Neuronal stem cell (in vitro differentiated cells): ENCODE measurements at regions not wholly inside any gene's neighbourhood (a gene's known extent, or its start where the extent isn't known, plus 50 kb on each side); places are given as distances from the start of the nearest gene placed in this dataset.

Experiments used
- DNase-seq: peaks from one replicate; pipeline ENCODE4 v3.0.0-alpha.2; 2013; ENCODE audit warnings: low spot score
- H2AFZ ChIP-seq: one replicate; pipeline ENCODE4 v1.6.1; 2013; ENCODE audit warnings: mild to moderate bottlenecking, low read length, inconsistent platforms
- H2AK5ac ChIP-seq: 2 replicates; pipeline ENCODE4 v1.6.1; 2013; ENCODE audit warnings: low read depth, mild to moderate bottlenecking, inconsistent platforms, low read length, moderate library complexity, mixed read lengths
- H2BK120ac ChIP-seq: 2 replicates; pipeline ENCODE4 v1.6.1; 2013; ENCODE audit warnings: low read depth, mild to moderate bottlenecking, inconsistent platforms, low read length, moderate library complexity, mixed read lengths
- H2BK12ac ChIP-seq: one replicate; pipeline ENCODE4 v1.6.1; 2013; ENCODE audit warnings: low read length, inconsistent platforms
- H2BK15ac ChIP-seq: 2 replicates; pipeline ENCODE4 v1.6.1; 2013; ENCODE audit warnings: mild to moderate bottlenecking, low read length, inconsistent platforms, mixed read lengths
- H2BK5ac ChIP-seq: one replicate; pipeline ENCODE4 v1.6.1; 2013; ENCODE audit warnings: inconsistent platforms, mild to moderate bottlenecking, low read length, moderate library complexity
- H3K14ac ChIP-seq: one replicate; pipeline ENCODE4 v1.6.1; 2013; ENCODE audit warnings: low read length, inconsistent platforms
- H3K18ac ChIP-seq: 2 replicates; pipeline ENCODE4 v1.6.1; 2013; ENCODE audit warnings: low read length, inconsistent platforms
- H3K23ac ChIP-seq: 2 replicates; pipeline ENCODE4 v1.6.1; 2013; ENCODE audit warnings: low read depth, mild to moderate bottlenecking, mixed read lengths, low read length, inconsistent platforms; ENCODE audit not compliant: poor library complexity
- H3K27ac ChIP-seq: replicated peaks from 3 replicates; pipeline ENCODE4 v1.5.1; 2013; ENCODE audit warnings: low read length, inconsistent platforms
- H3K27me3 ChIP-seq, 3 experiments: 2 replicates each; pipeline ENCODE4 v1.6.1; 2013; ENCODE audit warnings: low read length in 3 of 3, mild to moderate bottlenecking in 2 of 3, inconsistent platforms in 1 of 3, low read depth in 1 of 3, mixed read lengths in 1 of 3, moderate library complexity in 1 of 3; ENCODE audit not compliant: control insufficient read depth in 3 of 3, insufficient read depth in 3 of 3
- H3K36me3 ChIP-seq, 2 donors: replicated peaks in 1 of 2; 2 replicates each; pipeline ENCODE4 v1.6.1; 2013; ENCODE audit warnings: low read length in 2 of 2; ENCODE audit not compliant: control insufficient read depth in 2 of 2, insufficient read depth in 2 of 2
- H3K4ac ChIP-seq: 2 replicates; pipeline ENCODE4 v1.6.1; 2013; ENCODE audit warnings: inconsistent platforms, mild to moderate bottlenecking, low read length, moderate library complexity
- H3K4me1 ChIP-seq, 2 donors: 1 replicate in 1 of 2; 2 replicates in 1 of 2; pipeline ENCODE4 v1.6.1; 2013; ENCODE audit warnings: low read length in 2 of 2, low read depth in 1 of 2; ENCODE audit not compliant: control insufficient read depth in 2 of 2, insufficient read depth in 1 of 2
- H3K4me2 ChIP-seq: one replicate; pipeline ENCODE4 v1.6.1; 2013; ENCODE audit warnings: mild to moderate bottlenecking, low read length, inconsistent platforms; ENCODE audit not compliant: insufficient read depth, poor library complexity, severe bottlenecking
- H3K4me3 ChIP-seq, 2 donors: 2 replicates each; pipeline ENCODE4 v1.5.1; 2013; ENCODE audit warnings: low read length in 2 of 2, mild to moderate bottlenecking in 2 of 2, inconsistent platforms in 1 of 2, moderate library complexity in 1 of 2
- H3K79me1 ChIP-seq: one replicate; pipeline ENCODE4 v1.6.1; 2013; ENCODE audit warnings: low read depth, mild to moderate bottlenecking, inconsistent platforms, low read length, moderate library complexity
- H3K9ac ChIP-seq: one replicate; pipeline ENCODE4 v1.6.1; 2013; ENCODE audit warnings: mild to moderate bottlenecking, low read depth, low read length, inconsistent platforms; ENCODE audit not compliant: poor library complexity
- H3K9me3 ChIP-seq, 2 donors: replicated peaks in 1 of 2; 2 replicates each; pipeline versions ENCODE3 to v1.6.1; 2013; ENCODE audit warnings: low read length in 2 of 2, mild to moderate bottlenecking in 2 of 2, inconsistent platforms in 1 of 2, low read depth in 1 of 2, mixed read lengths in 1 of 2, moderate library complexity in 1 of 2; ENCODE audit not compliant: control insufficient read depth in 2 of 2, insufficient read depth in 1 of 2
- H4K8ac ChIP-seq: one replicate; pipeline ENCODE4 v1.6.1; 2013; ENCODE audit warnings: low read depth, mild to moderate bottlenecking, inconsistent platforms, low read length, moderate library complexity
- H4K91ac ChIP-seq: one replicate; pipeline ENCODE4 v1.6.1; 2013; ENCODE audit warnings: low read length, low read depth, mild to moderate bottlenecking, inconsistent platforms; ENCODE audit not compliant: poor library complexity
- WGBS, 2 donors: extraction: QIAGEN DNeasy Blood & Tissue Kit; methylation state at CpG; one replicate each; pipeline ENCODE4 v1.1.7; 2013; ENCODE audit warnings: missing lambda C conversion rate in 2 of 2, mixed read lengths in 1 of 2; ENCODE audit not compliant: insufficient read length in 2 of 2, insufficient replicate concordance in 1 of 2; ENCODE audit errors: extremely low coverage in 2 of 2; 5-methylcytosine and 5-hydroxymethylcytosine counted together

GRCh38 chr3:110955301-110955880 lies 116.2 kb upstream of the NECTIN3 start:
- Histone ChIP-seq H3K18ac (no peak overlapping the region), H3K27ac (no peak overlapping the region), H2BK120ac (no peak overlapping the region), H2AK5ac (no peak overlapping the region), H3K36me3 (no peaks in the 10 kb centered on the region), H3K9ac (no peak overlapping the region), H2BK15ac (no peak overlapping the region), H3K4me2 (no peak overlapping the region), H3K4me3 (no peak overlapping the region), H3K4me1 (peaks cover 0 to 6% of the 10 kb centered on the region in 2 donors), H3K27me3 (no peaks in the 10 kb centered on the region), H3K23ac (no peak overlapping the region), H3K9me3 (peaks cover 0 to 14% of the 10 kb centered on the region in 2 donors), H3K14ac (no peak overlapping the region), H2AFZ (no peak overlapping the region), H2BK12ac (no peak overlapping the region), H4K8ac (no peak overlapping the region), H2BK5ac (no peak overlapping the region), H3K79me1 (no peaks in the 10 kb centered on the region), H4K91ac (no peak overlapping the region), H3K4ac (no peak overlapping the region)
- DNase-seq, result no peak
- WGBS, 2 donors, result no CpG with 5 or more reads among the region's 4 CpGs

GRCh38 chr3:110956081-110956480 lies 115.5 kb upstream of the NECTIN3 start:
- H2BK15ac ChIP-seq, result no peak overlapping the region
- H3K36me3 ChIP-seq, result no peaks in the 10 kb centered on the region

GRCh38 chr3:110957247-110958025 lies 114.2 kb upstream of the NECTIN3 start:
- peaks cover 0 to 20% of the 10 kb centered on the region in 2 donors for H3K9me3 ChIP-seq
- no peak overlapping the region for H3K4me3 ChIP-seq
- no peak overlapping the region for H2AK5ac ChIP-seq
- H2BK120ac ChIP-seq, result no peak overlapping the region
- H3K23ac ChIP-seq, result no peak overlapping the region
- no peak overlapping the region for H3K9ac ChIP-seq
- no peak overlapping the region for H3K14ac ChIP-seq
- H3K27me3 ChIP-seq, result no peaks in the 10 kb centered on the region
- H2BK5ac ChIP-seq, result no peak overlapping the region
- H3K4ac ChIP-seq, result no peak overlapping the region
- no peak for DNase-seq
- no peak overlapping the region for H3K27ac ChIP-seq
- H2BK12ac ChIP-seq, result no peak overlapping the region
- H3K4me2 ChIP-seq, result no peak overlapping the region
- no peak overlapping the region for H4K8ac ChIP-seq
- no peak overlapping the region for H4K91ac ChIP-seq
- H3K18ac ChIP-seq, result no peak overlapping the region
- peak overlapping the region; percentile 66 for H2AFZ ChIP-seq
- H3K36me3 ChIP-seq, result no peaks in the 10 kb centered on the region
- H3K4me1 ChIP-seq, result peaks cover 0 to 6% of the 10 kb centered on the region in 2 donors
- H2BK15ac ChIP-seq, result no peak overlapping the region
- H3K79me1 ChIP-seq, result no peaks in the 10 kb centered on the region
- no CpG with 5 or more reads among the region's 1 CpG for WGBS, 2 donors

More at GRCh38 chr3:110956081-110956480, 115.5 kb upstream of the NECTIN3 start:
- Histone ChIP-seq H3K14ac (no peak overlapping the region), H3K23ac (no peak overlapping the region), H3K27ac (no peak overlapping the region), H2BK5ac (no peak overlapping the region), H3K4me2 (no peak overlapping the region), H3K9me3 (peaks cover 0 to 14% of the 10 kb centered on the region in 2 donors), H3K18ac (no peak overlapping the region), H3K79me1 (no peaks in the 10 kb centered on the region), H3K4me3 (no peak overlapping the region), H2BK120ac (no peak overlapping the region), H2BK12ac (no peak overlapping the region), H2AK5ac (no peak overlapping the region), H4K8ac (no peak overlapping the region), H4K91ac (no peak overlapping the region), H3K27me3 (no peaks in the 10 kb centered on the region), H3K4me1 (peaks cover 0 to 6% of the 10 kb centered on the region in 2 donors), H3K9ac (no peak overlapping the region), H3K4ac (no peak overlapping the region), H2AFZ (no peak overlapping the region)
- WGBS, 2 donors, result no CpG with 5 or more reads among the region's 3 CpGs
- DNase-seq, result no peak

GRCh38 chr3:110958313-110959147 lies 113.1 kb upstream of the NECTIN3 start:
- DNase-seq, result no peak
- Histone ChIP-seq H3K18ac (peak overlapping the region; percentile 44), H3K27ac (no peak overlapping the region), H3K4me2 (no peak overlapping the region), H3K36me3 (no peaks in the 10 kb centered on the region), H2BK15ac (no peak overlapping the region), H3K79me1 (no peaks in the 10 kb centered on the region), H4K91ac (no peak overlapping the region), H3K23ac (no peak overlapping the region), H3K4me3 (no peak overlapping the region), H3K4ac (no peak overlapping the region), H3K27me3 (no peaks in the 10 kb centered on the region), H2BK12ac (no peak overlapping the region), H2BK120ac (no peak overlapping the region), H2AK5ac (no peak overlapping the region), H3K9ac (no peak overlapping the region), H2AFZ (no peak overlapping the region), H3K4me1 (peaks cover 0 to 6% of the 10 kb centered on the region in 2 donors), H3K14ac (no peak overlapping the region), H2BK5ac (no peak overlapping the region), H4K8ac (no peak overlapping the region), H3K9me3 (peaks cover 0 to 25% of the 10 kb centered on the region in 2 donors)
- no CpG with 5 or more reads among the region's 10 CpGs for WGBS, 2 donors
